Keratinocyte (primary cell): ENCODE measurements at regions not wholly inside any gene's neighbourhood (a gene's known extent, or its start where the extent isn't known, plus 50 kb on each side); places are given as distances from the start of the nearest gene placed in this dataset.

Source experiments
- DNase-seq: peaks from one replicate; pipeline ENCODE4 v3.0.0-alpha.2; 2011; ENCODE audit warnings: low read depth, missing footprints, low spot score
- FAIRE-seq: peaks from 2 replicates; lab custom pipeline; 2011; peaks lifted over from hg19 to GRCh38; lab: Jason Lieb, UNC
- H2AFZ ChIP-seq: 2 replicates; pipeline ENCODE4 v1.6.0; 2012; ENCODE audit warnings: low read length, control low read depth, inconsistent platforms; ENCODE audit not compliant: control insufficient read depth
- H3K27ac ChIP-seq: 2 replicates; pipeline ENCODE4 v1.5.1; 2011; ENCODE audit warnings: low read length; ENCODE audit not compliant: control insufficient read depth, insufficient read depth
- H3K27me3 ChIP-seq: 3 replicates; pipeline ENCODE4 v1.6.0; 2011; ENCODE audit warnings: low read length; ENCODE audit not compliant: control insufficient read depth, insufficient read depth; ENCODE audit errors: extremely low read depth
- H3K36me3 ChIP-seq, 2 experiments: 2 replicates in 1 of 2; 3 replicates in 1 of 2; pipeline ENCODE4 v1.5.1; 2011; ENCODE audit warnings: low read length in 2 of 2, mild to moderate bottlenecking in 1 of 2; ENCODE audit not compliant: control insufficient read depth in 2 of 2, insufficient read depth in 2 of 2; ENCODE audit errors: extremely low read depth in 1 of 2
- H3K4me1 ChIP-seq: 3 replicates; pipeline ENCODE4 v1.5.1; 2011; ENCODE audit warnings: low read length; ENCODE audit not compliant: control insufficient read depth, insufficient read depth; ENCODE audit errors: extremely low read depth
- H3K4me2 ChIP-seq: 3 replicates; pipeline ENCODE4 v1.6.0; 2011; ENCODE audit warnings: low read depth, low read length; ENCODE audit not compliant: control insufficient read depth, insufficient read depth; ENCODE audit errors: extremely low read depth
- H3K4me3 ChIP-seq, 3 experiments: fragments of 200-600 bp in 1 of 3; sonication (generic) in 1 of 3; 2 replicates in 2 of 3; 3 replicates in 1 of 3; pipeline ENCODE4 v1.5.1; 2011 to 2016; ENCODE audit warnings: low read length in 3 of 3, mild to moderate bottlenecking in 3 of 3, control low read depth in 2 of 3, inconsistent platforms in 1 of 3, low read depth in 1 of 3, mixed read lengths in 1 of 3, mixed run types in 1 of 3, moderate library complexity in 1 of 3; ENCODE audit not compliant: control insufficient read depth in 2 of 3, insufficient read depth in 2 of 3; ENCODE audit errors: extremely low read depth in 1 of 3
- H3K79me2 ChIP-seq: 2 replicates; pipeline ENCODE4 v1.6.0; 2012; ENCODE audit warnings: low read length; ENCODE audit not compliant: control insufficient read depth, insufficient read depth
- H3K9ac ChIP-seq: 3 replicates; pipeline ENCODE4 v1.6.0; 2011; ENCODE audit warnings: low read length; ENCODE audit not compliant: control insufficient read depth, insufficient read depth; ENCODE audit errors: extremely low read depth
- H3K9me1 ChIP-seq: 3 replicates; pipeline ENCODE4 v1.6.0; 2011; ENCODE audit warnings: low read length; ENCODE audit not compliant: control insufficient read depth, insufficient read depth; ENCODE audit errors: extremely low read depth
- H3K9me3 ChIP-seq: 2 replicates; pipeline ENCODE4 v1.5.1; 2012; ENCODE audit warnings: low read depth, low read length; ENCODE audit not compliant: control insufficient read depth
- H4K20me1 ChIP-seq: 3 replicates; pipeline ENCODE4 v1.6.0; 2011; ENCODE audit warnings: low read length; ENCODE audit not compliant: control insufficient read depth, insufficient read depth; ENCODE audit errors: extremely low read depth
- CTCF ChIP-seq, 3 experiments: IDR thresholded peaks in 1 of 3; conservative IDR thresholded peaks in 1 of 3; optimal IDR thresholded peaks in 1 of 3; 2 replicates in 2 of 3; 3 replicates in 1 of 3; pipeline versions ENCODE3 to v1.5.1; 2011; ENCODE audit warnings: low read length in 3 of 3, mild to moderate bottlenecking in 3 of 3, moderate library complexity in 2 of 3, control low read depth in 1 of 3, inconsistent platforms in 1 of 3; ENCODE audit not compliant: insufficient read depth in 2 of 3; ENCODE audit errors: extremely low read depth in 1 of 3
- EZH2 ChIP-seq: IDR thresholded peaks from one replicate; pipeline ENCODE4 v1.6.1; 2012; ENCODE audit warnings: inconsistent platforms, mild to moderate bottlenecking, low read length, moderate library complexity
- dilution Hi-C: fragments of 300-500 bp; cut with MboI; formaldehyde crosslinking; loops from one replicate; pipeline ENCODE4 v1.7.0; 2020; ENCODE audit warnings: low sequenced_read_pairs; ENCODE audit not compliant: extremely low pct_ligation_motif_present

GRCh38 chr17:34728771-34729310 is 149.5 kb downstream of the TMEM132E start:
- Histone ChIP-seq H4K20me1 (no peaks in the 10 kb centered on the region), H3K4me3 (no peak overlapping the region), H3K9me1 (no peaks in the 10 kb centered on the region), H2AFZ (no peak overlapping the region), H3K27me3 (no peaks in the 10 kb centered on the region), H3K9me3 (no peaks in the 10 kb centered on the region), H3K4me1 (no peaks in the 10 kb centered on the region), H3K79me2 (no peaks in the 10 kb centered on the region), H3K4me2 (no peak overlapping the region), H3K27ac (no peak overlapping the region), H3K9ac (no peak overlapping the region), H3K36me3 (no peaks in the 10 kb centered on the region)
- DNase-seq (no peak), FAIRE-seq (no peak)
- dilution Hi-C loops: no loop called here
- no peak for TF ChIP-seq EZH2
- TF ChIP-seq CTCF (optimal IDR thresholded peaks at IDR 0.05 in 1 of 3, IDR thresholded peaks at IDR 0.05 in 1 of 3, conservative IDR thresholded peaks at IDR 0.05 in 1 of 3; ENCODE audit: extremely low read depth in 1 of 3, insufficient read depth in 2 of 3, low read length in 3 of 3): no peak

DNA sequence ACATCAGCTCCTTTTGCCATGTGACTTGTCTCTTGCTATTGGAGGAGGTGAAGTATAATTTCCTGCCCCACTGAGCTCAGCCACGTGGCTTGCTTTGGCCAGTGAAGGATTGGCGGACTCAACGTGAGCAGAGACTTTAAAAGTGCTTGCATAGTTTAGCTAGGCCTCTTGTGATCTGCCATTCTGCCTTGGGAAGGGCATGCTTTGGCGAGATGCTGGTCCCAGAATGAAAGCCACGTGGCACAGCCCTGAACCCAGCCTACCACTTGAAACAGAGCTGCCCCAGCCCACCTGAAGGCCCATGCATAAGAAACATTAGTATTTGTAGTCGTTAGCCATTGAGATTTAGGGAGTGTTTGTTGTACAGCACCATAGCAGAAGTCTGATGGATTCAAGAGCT is 148.2 kb downstream of the TMEM132E start:
- FAIRE-seq: no peak
- H3K4me2 ChIP-seq: no peak overlapping the region
- TF ChIP-seq CTCF (optimal IDR thresholded peaks at IDR 0.05 in 1 of 3, IDR thresholded peaks at IDR 0.05 in 1 of 3, conservative IDR thresholded peaks at IDR 0.05 in 1 of 3; ENCODE audit: extremely low read depth in 1 of 3, insufficient read depth in 2 of 3, low read length in 3 of 3) (no peak), EZH2 (no peak)
- no peak for DNase-seq
- H2AFZ ChIP-seq: no peak overlapping the region
- no peaks in the 10 kb centered on the region for H3K9me1 ChIP-seq
- no peak overlapping the region for H3K27ac ChIP-seq
- H3K36me3 ChIP-seq: no peaks in the 10 kb centered on the region
- dilution Hi-C loops: no loop called here
- H3K9ac ChIP-seq: no peak overlapping the region
- no peaks in the 10 kb centered on the region for H4K20me1 ChIP-seq
- H3K9me3 ChIP-seq: no peaks in the 10 kb centered on the region
- no peak overlapping the region for H3K4me3 ChIP-seq
- H3K4me1 ChIP-seq: no peaks in the 10 kb centered on the region
- no peaks in the 10 kb centered on the region for H3K27me3 ChIP-seq
- no peaks in the 10 kb centered on the region for H3K79me2 ChIP-seq
